GM23338 (cell line): ENCODE measurements at regions not wholly inside any gene's neighbourhood (a gene's known extent, or its start where the extent isn't known, plus 50 kb on each side); places are given as distances from the start of the nearest gene placed in this dataset.

Experiments
- CREB1 ChIP-seq: fragments of 250-450 bp; sonication (Bioruptor Pico); IDR thresholded peaks from 2 replicates; pipeline ENCODE4 v1.5.0; 2020; ENCODE audit warnings: low read depth, mild to moderate bottlenecking, moderate library complexity
- CTCF ChIP-seq, 2 experiments: fragments of 200-600 bp in 1 of 2; sonication (generic) in 1 of 2; conservative IDR thresholded peaks; 2 replicates each; pipeline versions ENCODE4 v1.5.1 to v1.6.1; 2016 to 2017; ENCODE audit warnings: antibody characterized with exemption in 2 of 2, low read depth in 2 of 2, mild to moderate bottlenecking in 2 of 2, moderate library complexity in 1 of 2
- ETS1 ChIP-seq: IDR thresholded peaks from 2 replicates; pipeline ENCODE4 v1.6.1; 2016; ENCODE audit warnings: antibody characterized with exemption
- EZH2 ChIP-seq: fragments of 200-600 bp; sonication (generic); IDR thresholded peaks from one replicate; pipeline ENCODE4 v1.8.0; 2017; ENCODE audit warnings: antibody characterized with exemption, mild to moderate bottlenecking, low read depth; ENCODE audit not compliant: unreplicated experiment
- EZH2phosphoT487 ChIP-seq: fragments of 200-600 bp; sonication (generic); IDR thresholded peaks from one replicate; pipeline ENCODE4 v1.8.1; 2018; ENCODE audit warnings: antibody characterized with exemption; ENCODE audit not compliant: unreplicated experiment
- JUNB ChIP-seq: IDR thresholded peaks from one replicate; pipeline ENCODE4 v1.6.1; 2016; ENCODE audit warnings: antibody characterized with exemption; ENCODE audit not compliant: unreplicated experiment
- NANOG ChIP-seq: IDR thresholded peaks from 2 replicates; pipeline ENCODE4 v1.6.1; 2016; ENCODE audit warnings: antibody characterized with exemption, borderline replicate concordance
- POLR2AphosphoS5 ChIP-seq: IDR thresholded peaks from 2 replicates; pipeline ENCODE4 v1.6.1; 2016; ENCODE audit warnings: antibody characterized with exemption, low read depth
- STAT1 ChIP-seq: IDR thresholded peaks from one replicate; pipeline ENCODE4 v1.6.1; 2016; ENCODE audit warnings: antibody characterized with exemption; ENCODE audit not compliant: unreplicated experiment
- ZNF114 ChIP-seq: fragments of 250-450 bp; sonication (Bioruptor Pico); IDR thresholded peaks from 2 replicates; pipeline ENCODE4 v1.5.0; 2020; ENCODE audit warnings: mild to moderate bottlenecking, moderate library complexity
- ZNF331 ChIP-seq: fragments of 250-450 bp; sonication (Bioruptor Pico); IDR thresholded peaks from 2 replicates; pipeline ENCODE4 v1.5.0; 2020; ENCODE audit warnings: low read depth, mild to moderate bottlenecking, moderate library complexity
- TF ChIP-seq, protein P1 (sequence below): IDR thresholded peaks from one replicate; pipeline ENCODE4 v1.6.1; 2018; ENCODE audit warnings: antibody characterized with exemption; ENCODE audit not compliant: unreplicated experiment
- TF ChIP-seq, protein P2 (sequence below): fragments of 250-450 bp; sonication (Bioruptor Pico); IDR thresholded peaks from 2 replicates; pipeline ENCODE4 v1.5.0; 2020; ENCODE audit warnings: mild to moderate bottlenecking, moderate library complexity

DNA sequence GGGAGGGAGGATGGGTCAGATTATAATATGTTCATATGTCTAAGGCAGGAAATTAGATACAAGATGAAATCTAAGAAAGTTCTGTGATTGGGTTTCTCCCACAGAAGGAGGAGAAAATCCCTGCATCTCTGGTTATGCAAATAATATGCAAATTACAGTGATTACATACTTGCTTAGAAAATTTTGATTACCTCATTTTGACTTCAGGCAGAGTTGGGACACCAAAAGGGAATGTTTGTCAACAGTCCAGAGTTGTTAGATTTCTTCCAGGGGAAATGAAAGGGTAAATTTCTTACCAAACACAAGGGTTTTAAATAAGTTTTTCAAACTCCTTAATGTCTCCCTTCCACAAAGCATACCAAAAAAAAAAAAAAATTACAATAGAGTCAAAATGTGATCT is 101.4 kb upstream of the STEAP1B start:
- TF ChIP-seq NANOG, result no peak
- no peak for TF ChIP-seq CTCF (conservative IDR thresholded peaks at IDR 0.05; ENCODE audit: low read depth in 2 of 2)
- TF ChIP-seq, protein P1, sequence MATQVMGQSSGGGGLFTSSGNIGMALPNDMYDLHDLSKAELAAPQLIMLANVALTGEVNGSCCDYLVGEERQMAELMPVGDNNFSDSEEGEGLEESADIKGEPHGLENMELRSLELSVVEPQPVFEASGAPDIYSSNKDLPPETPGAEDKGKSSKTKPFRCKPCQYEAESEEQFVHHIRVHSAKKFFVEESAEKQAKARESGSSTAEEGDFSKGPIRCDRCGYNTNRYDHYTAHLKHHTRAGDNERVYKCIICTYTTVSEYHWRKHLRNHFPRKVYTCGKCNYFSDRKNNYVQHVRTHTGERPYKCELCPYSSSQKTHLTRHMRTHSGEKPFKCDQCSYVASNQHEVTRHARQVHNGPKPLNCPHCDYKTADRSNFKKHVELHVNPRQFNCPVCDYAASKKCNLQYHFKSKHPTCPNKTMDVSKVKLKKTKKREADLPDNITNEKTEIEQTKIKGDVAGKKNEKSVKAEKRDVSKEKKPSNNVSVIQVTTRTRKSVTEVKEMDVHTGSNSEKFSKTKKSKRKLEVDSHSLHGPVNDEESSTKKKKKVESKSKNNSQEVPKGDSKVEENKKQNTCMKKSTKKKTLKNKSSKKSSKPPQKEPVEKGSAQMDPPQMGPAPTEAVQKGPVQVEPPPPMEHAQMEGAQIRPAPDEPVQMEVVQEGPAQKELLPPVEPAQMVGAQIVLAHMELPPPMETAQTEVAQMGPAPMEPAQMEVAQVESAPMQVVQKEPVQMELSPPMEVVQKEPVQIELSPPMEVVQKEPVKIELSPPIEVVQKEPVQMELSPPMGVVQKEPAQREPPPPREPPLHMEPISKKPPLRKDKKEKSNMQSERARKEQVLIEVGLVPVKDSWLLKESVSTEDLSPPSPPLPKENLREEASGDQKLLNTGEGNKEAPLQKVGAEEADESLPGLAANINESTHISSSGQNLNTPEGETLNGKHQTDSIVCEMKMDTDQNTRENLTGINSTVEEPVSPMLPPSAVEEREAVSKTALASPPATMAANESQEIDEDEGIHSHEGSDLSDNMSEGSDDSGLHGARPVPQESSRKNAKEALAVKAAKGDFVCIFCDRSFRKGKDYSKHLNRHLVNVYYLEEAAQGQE, result no peak
- TF ChIP-seq EZH2, result no peak
- TF ChIP-seq EZH2phosphoT487, result no peak
- no peak for TF ChIP-seq CREB1 (CRISPR knock-in tag)
- no peak for TF ChIP-seq JUNB
- no peak for TF ChIP-seq POLR2AphosphoS5
- no peak for TF ChIP-seq ETS1
- TF ChIP-seq ZNF331 (CRISPR knock-in tag), result no peak
- no peak for TF ChIP-seq STAT1
- TF ChIP-seq ZNF114 (CRISPR knock-in tag), result no peak
- TF ChIP-seq, protein P2, sequence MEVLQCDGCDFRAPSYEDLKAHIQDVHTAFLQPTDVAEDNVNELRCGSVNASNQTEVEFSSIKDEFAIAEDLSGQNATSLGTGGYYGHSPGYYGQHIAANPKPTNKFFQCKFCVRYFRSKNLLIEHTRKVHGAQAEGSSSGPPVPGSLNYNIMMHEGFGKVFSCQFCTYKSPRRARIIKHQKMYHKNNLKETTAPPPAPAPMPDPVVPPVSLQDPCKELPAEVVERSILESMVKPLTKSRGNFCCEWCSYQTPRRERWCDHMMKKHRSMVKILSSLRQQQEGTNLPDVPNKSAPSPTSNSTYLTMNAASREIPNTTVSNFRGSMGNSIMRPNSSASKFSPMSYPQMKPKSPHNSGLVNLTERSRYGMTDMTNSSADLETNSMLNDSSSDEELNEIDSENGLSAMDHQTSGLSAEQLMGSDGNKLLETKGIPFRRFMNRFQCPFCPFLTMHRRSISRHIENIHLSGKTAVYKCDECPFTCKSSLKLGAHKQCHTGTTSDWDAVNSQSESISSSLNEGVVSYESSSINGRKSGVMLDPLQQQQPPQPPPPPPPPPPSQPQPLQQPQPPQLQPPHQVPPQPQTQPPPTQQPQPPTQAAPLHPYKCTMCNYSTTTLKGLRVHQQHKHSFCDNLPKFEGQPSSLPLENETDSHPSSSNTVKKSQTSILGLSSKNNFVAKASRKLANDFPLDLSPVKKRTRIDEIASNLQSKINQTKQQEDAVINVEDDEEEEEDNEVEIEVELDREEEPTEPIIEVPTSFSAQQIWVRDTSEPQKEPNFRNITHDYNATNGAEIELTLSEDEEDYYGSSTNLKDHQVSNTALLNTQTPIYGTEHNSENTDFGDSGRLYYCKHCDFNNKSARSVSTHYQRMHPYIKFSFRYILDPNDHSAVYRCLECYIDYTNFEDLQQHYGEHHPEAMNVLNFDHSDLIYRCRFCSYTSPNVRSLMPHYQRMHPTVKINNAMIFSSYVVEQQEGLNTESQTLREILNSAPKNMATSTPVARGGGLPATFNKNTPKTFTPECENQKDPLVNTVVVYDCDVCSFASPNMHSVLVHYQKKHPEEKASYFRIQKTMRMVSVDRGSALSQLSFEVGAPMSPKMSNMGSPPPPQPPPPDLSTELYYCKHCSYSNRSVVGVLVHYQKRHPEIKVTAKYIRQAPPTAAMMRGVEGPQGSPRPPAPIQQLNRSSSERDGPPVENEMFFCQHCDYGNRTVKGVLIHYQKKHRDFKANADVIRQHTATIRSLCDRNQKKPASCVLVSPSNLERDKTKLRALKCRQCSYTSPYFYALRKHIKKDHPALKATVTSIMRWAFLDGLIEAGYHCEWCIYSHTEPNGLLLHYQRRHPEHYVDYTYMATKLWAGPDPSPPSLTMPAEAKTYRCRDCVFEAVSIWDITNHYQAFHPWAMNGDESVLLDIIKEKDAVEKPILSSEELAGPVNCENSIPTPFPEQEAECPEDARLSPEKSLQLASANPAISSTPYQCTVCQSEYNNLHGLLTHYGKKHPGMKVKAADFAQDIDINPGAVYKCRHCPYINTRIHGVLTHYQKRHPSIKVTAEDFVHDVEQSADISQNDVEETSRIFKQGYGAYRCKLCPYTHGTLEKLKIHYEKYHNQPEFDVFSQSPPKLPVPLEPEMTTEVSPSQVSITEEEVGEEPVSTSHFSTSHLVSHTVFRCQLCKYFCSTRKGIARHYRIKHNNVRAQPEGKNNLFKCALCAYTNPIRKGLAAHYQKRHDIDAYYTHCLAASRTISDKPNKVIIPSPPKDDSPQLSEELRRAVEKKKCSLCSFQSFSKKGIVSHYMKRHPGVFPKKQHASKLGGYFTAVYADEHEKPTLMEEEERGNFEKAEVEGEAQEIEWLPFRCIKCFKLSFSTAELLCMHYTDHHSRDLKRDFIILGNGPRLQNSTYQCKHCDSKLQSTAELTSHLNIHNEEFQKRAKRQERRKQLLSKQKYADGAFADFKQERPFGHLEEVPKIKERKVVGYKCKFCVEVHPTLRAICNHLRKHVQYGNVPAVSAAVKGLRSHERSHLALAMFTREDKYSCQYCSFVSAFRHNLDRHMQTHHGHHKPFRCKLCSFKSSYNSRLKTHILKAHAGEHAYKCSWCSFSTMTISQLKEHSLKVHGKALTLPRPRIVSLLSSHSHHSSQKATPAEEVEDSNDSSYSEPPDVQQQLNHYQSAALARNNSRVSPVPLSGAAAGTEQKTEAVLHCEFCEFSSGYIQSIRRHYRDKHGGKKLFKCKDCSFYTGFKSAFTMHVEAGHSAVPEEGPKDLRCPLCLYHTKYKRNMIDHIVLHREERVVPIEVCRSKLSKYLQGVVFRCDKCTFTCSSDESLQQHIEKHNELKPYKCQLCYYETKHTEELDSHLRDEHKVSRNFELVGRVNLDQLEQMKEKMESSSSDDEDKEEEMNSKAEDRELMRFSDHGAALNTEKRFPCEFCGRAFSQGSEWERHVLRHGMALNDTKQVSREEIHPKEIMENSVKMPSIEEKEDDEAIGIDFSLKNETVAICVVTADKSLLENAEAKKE (CRISPR knock-in tag), result no peak
